Activated T-cell treated with anti-CD3 and anti-CD28 coated beads, Interleukin-2, amount 50 U/mL, for 48 hours (primary cell): ENCODE measurements at regions not wholly inside any gene's neighbourhood (a gene's known extent, or its start where the extent isn't known, plus 50 kb on each side); places are given as distances from the start of the nearest gene placed in this dataset.

Experiments
- DNase-seq, 2 experiments: peaks; one replicate each; pipeline ENCODE4 v3.0.0-alpha.2; 2020

- no peak for DNase-seq
These were observed 334.8 kb downstream of the NSG2 start for GRCh38 chr5:174380311-174380710.

DNA sequence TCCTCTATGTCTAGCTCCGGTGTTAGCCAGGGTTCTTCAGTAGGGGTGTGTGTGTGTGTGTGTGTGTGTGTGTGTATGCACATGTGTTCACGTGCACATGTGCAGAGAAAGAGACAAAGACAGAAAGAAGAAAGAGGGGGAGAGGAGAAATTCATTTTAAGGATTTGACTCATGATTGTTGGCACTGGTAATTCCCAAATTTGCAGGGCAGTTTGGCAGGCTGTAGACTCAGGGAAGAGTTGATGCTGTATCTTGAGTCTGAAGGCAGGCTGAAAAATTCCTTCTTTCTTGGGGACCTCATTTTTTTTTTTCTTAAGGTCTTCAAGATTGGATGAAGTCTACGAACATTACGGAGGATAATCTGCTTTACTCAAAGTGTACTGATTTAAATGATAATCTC is 335.7 kb downstream of the NSG2 start:
- DNase-seq = no peak

DNA sequence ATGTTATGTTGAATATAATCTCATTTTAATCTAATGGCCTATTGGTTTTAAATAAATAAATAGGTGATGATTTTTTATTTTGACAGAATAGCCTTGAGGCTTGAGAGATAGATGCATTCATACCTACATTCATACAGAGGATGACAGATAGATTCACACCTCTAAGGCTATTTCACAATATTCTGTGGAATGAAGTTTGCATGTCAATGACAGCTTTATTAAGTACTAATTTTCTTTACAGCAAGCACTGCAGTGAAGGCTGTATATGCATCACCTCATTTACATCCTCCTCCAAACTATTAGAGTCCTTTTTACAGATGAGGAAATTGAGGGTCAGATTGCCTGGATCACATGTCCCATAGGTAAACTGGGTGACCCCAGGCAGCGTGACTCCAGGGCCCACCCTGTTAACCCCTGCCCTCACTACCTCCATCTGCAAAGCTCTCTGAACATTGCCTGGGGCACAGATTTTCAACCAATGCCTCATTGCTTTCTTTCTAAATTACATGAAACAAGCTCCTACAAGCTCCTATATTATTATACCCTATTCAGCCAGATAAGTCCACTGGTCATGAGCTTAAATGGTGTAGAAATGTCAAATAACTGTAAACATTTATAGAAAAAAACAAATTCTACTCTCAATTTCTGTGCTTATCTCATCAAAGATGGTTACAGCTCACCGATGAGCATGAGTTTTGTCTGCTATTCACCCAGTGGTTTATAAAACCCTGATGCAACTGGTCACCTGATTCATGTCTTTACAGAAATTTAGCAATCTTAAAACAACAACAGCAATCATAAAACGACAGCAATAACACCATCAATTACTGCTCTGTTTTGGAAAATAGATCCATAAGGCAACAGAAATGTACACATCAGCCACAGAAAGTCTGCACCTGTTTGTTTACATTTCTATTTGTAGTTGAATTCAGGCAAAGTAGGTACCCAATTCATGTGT is 338.0 kb downstream of the NSG2 start:
- no peak for DNase-seq

DNA sequence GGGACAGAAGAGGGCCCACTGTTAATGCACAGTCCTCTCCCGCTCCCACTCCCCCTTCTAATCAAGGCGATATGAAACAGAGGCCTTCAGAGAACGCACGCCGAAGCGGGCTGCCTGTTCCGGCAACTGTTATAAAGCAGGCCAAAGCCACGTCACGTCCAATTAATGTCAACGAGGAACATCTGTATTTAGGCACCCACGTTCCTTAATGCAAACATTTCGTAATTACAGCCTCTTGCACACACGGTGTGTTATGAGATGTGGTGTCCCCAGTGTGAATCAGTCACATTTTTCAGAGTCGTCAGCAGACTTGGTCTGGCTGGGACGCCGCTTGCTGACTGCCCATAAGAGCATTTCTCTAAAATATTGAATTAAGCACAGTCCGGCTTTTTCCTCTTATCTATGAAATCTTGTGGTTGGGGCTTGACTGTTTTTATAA is 339.0 kb downstream of the NSG2 start:
- DNase-seq = no peak

GRCh38 chr5:174386306-174386705 is 338.1 kb upstream of the MSX2 start:
- no peak for DNase-seq

DNA sequence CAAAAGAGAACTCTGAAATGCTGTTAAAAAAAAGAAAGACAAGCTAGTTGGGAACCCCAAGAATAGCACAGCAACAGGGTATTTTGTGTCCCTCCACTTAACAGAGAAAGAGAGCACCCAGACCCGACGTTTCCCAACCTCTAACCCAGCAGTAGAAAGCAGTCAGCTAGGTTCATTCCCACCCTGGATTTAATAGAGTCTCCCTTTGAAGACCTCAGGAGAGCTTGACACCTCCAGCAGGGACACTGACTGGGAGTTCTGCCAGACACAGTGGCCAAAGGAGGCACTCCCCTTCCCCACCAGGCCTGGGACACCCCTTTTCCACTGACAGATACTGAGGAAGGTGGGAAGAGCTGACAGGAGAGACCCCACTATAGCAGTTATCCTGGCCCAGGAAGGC is 337.5 kb upstream of the MSX2 start:
- DNase-seq = no peak

- DNase-seq = no peak
These were observed 336.9 kb upstream of the MSX2 start for GRCh38 chr5:174387448-174387847.

- DNase-seq = no peak
These were observed 331.5 kb upstream of the MSX2 start for GRCh38 chr5:174392892-174393291.

DNA sequence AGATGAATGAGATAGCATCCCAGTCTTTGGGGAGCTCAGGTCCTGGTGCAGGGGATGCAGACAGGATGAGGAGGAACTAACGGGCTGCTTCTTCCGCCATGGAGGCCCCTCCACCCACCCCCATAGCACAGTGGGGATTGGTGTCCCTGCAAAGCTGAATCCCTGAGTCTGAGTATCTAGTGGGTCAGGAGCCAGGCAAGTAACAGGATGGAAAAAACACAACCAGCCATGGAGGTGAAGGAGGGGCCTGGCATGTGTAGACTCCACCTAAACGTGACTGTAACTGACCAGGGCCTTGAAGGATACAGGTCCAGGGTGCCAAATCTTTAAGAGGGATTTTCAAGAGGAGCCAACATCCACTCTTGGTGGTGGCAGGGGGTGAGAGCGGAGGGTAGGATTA is 327.8 kb upstream of the MSX2 start:
- no peak for DNase-seq

- no peak for DNase-seq
These were observed 327.2 kb upstream of the MSX2 start for GRCh38 chr5:174397206-174397605.

DNA sequence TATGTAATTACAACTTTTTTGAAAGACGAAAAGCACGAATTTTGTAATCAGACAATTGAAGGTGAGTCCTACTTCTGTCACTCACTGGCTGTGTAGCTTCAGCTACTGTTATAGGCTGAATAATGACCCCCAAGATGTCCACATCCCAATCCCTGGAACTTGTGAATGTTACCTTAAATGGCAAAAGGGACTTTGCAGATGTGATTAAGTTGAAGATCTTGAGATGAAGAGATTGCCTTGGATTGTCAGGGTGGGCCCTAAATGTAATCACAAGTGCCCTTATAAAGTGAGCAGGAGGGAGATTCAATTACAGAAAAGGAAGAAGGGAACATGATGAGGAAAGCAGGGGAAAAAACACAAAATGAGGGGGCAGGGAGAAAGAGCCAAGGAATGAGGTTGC is 326.2 kb upstream of the MSX2 start:
- no peak for DNase-seq

GRCh38 chr5:174399411-174399810 is 325.0 kb upstream of the MSX2 start:
- no peak for DNase-seq

- no peak for DNase-seq
These were observed 323.9 kb upstream of the MSX2 start for GRCh38 chr5:174400461-174400860.

GRCh38 chr5:174401793-174402192 is 322.6 kb upstream of the MSX2 start:
- DNase-seq = no peak

GRCh38 chr5:174402222-174402812 is 322.1 kb upstream of the MSX2 start:
- DNase-seq = no peak

GRCh38 chr5:174404848-174405247 is 319.5 kb upstream of the MSX2 start:
- no peak for DNase-seq

- no peak for DNase-seq
These were observed 315.3 kb upstream of the MSX2 start for GRCh38 chr5:174409070-174409469.

DNA sequence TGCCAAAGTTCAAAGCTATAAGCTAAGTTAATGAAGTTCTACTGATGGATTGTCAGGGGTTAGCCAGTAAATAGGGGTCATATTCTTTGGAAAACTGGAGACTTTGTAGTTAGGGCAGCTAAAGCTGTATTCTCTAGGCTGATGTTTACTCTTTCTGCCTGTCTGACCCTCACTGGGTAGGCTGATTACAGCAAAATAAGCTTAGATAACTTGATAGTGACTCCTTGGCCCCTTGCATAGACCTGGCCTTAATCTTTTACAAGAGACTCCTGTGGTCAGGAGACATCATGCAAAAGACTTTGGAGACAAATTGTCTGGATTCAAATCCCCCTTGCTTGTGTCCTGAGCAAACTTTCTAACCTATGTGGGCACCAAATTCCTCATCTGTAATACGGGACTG is 314.4 kb upstream of the MSX2 start:
- DNase-seq = no peak

- no peak for DNase-seq
These were observed 313.5 kb upstream of the MSX2 start for GRCh38 chr5:174410716-174411478.

- DNase-seq = no peak
These were observed 312.9 kb upstream of the MSX2 start for GRCh38 chr5:174411479-174411819.

DNA sequence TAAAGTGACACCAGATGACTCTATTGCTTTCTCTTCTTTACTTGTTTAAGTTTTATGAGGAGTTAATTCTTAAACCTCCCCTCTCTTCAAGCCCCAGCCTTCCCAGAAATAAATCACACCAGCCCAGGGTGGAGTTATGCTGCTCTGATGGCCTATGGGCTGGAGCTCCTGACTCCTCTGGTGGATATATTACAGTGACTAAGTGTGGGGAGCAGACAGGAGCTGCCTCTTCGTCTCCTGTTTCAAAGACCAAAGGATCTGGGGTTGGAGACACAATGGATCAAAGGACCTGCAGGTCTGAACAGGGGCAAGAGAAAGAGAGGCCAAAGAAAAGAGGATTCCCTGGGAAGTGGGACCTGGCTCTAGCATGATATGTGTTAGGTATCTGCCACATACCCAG is 312.0 kb upstream of the MSX2 start:
- DNase-seq = no peak

DNA sequence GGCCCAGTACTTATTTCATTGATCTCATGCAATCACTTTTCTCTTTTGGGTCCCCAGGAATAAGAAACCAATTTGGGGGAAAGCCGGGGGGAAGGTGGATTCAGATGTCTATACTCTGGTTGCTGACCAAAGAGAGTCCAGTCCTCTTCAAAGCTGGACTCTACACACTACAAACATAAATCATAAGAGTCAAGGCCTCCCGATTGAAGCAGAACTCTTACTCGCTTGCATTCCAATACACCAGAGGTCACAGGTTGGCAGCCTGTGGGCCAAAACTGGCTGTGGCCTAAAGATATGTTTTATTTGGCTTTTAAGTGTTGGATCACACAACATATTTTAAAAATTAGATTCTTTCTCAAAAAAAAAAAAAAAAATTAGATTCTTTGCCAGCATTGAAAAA is 311.4 kb upstream of the MSX2 start:
- no peak for DNase-seq

GRCh38 chr5:174413567-174414314 is 310.6 kb upstream of the MSX2 start:
- no peak for DNase-seq
